ENCODE measurements at regions not wholly inside any gene's neighbourhood (a gene's known extent, or its start where the extent isn't known, plus 50 kb on each side); places are given as distances from the start of the nearest gene placed in this dataset.

DNA sequence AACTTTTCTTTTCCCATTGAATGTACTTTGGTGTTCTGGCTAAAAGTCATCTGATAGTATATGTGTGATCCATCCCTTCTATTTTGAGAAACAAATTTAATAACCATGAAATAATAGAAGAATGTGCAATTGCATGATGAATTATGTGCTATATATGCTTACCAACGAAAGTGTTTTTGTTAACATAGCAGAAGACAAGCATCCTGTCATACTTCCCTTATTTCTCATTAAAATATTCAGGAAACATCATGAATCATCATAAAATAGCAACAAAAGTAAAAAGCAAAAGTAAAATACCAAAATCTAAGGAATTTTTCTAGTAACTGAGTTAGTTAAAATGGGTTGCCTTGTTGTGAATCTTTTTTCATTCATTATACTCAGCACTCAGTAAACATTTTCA lies 409.0 kb upstream of the PDE3A start (continued):
- TF ChIP-seq, protein P1, sequence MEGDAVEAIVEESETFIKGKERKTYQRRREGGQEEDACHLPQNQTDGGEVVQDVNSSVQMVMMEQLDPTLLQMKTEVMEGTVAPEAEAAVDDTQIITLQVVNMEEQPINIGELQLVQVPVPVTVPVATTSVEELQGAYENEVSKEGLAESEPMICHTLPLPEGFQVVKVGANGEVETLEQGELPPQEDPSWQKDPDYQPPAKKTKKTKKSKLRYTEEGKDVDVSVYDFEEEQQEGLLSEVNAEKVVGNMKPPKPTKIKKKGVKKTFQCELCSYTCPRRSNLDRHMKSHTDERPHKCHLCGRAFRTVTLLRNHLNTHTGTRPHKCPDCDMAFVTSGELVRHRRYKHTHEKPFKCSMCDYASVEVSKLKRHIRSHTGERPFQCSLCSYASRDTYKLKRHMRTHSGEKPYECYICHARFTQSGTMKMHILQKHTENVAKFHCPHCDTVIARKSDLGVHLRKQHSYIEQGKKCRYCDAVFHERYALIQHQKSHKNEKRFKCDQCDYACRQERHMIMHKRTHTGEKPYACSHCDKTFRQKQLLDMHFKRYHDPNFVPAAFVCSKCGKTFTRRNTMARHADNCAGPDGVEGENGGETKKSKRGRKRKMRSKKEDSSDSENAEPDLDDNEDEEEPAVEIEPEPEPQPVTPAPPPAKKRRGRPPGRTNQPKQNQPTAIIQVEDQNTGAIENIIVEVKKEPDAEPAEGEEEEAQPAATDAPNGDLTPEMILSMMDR (IDR thresholded peaks at IDR 0.05 in 2 of 3, conservative IDR thresholded peaks at IDR 0.05 in 1 of 3; ENCODE audit: borderline replicate concordance in 1 of 3, insufficient read depth in 1 of 3, low read depth in 2 of 3, low read length in 2 of 3): no peak

DNA sequence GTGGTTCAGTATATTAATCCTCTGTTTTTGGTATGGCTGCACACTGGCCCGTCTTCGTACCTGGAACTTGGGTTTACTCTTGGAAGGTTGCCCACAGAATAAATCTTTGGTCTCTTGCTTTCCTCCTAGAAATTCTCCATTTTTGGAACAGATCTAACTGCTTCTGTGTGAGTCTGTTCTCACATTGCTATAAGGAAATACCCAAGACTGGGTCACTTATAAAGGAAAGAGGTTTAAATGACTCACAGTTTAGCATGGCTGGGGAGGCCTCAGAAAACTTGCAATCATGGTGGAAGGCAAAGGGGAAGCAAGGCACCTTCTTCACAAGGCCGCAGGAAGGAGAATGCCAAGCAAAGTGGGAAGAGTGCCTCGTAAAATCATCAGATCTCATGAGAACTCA lies 407.8 kb upstream of the PDE3A start:
- Histone ChIP-seq H4K20me1 (ENCODE audit: insufficient read depth) (no peaks in the 10 kb centered on the region), H3K27me3 (ENCODE audit: insufficient read depth, low read length) (no peaks in the 10 kb centered on the region), H3K36me3 (ENCODE audit: control insufficient read depth in 1 of 2, insufficient read depth in 2 of 2, low read length in 2 of 2) (no peaks in the 10 kb centered on the region), H3K9me2 (ENCODE audit: insufficient read depth) (no peaks in the 10 kb centered on the region), H3K4me3 (replicated peaks in 1 of 2; ENCODE audit: low read depth in 1 of 2, low read length in 2 of 2) (no peak overlapping the region), H3K9ac (ENCODE audit: low read length) (no peak overlapping the region), H2AFZ (ENCODE audit: low read depth, low read length, poor library complexity, severe bottlenecking) (no peak overlapping the region), H3K9me3 (ENCODE audit: control insufficient read depth in 1 of 2, insufficient read depth in 1 of 2, low read depth in 1 of 2, low read length in 2 of 2) (no peaks in the 10 kb centered on the region), H3K27ac (ENCODE audit: low read depth, low read length) (no peak overlapping the region), H3K79me2 (ENCODE audit: insufficient read depth, low read length) (no peaks in the 10 kb centered on the region), H3K4me2 (ENCODE audit: low read length) (no peak overlapping the region), H3K4me1 (ENCODE audit: control insufficient read depth in 1 of 2, insufficient read depth in 2 of 2, low read length in 2 of 2) (no peaks in the 10 kb centered on the region)
- ChIA-PET RAD21 (ENCODE audit: low non-redundant PET in 1 of 2, low total read pairs in 2 of 2, uncharacterized antibody in 2 of 2, unreplicated experiment in 2 of 2) (no interaction called here), POLR2A (no interaction called here), CTCF (no interaction called here)
- intact Hi-C loops (cut with micrococcal nuclease): no loop called here
- DNase-seq (ENCODE audit: low read depth, low spot score) (no peak), ATAC-seq (no peak)
- BruUV-seq (replicated peaks): no TSS peak
- TF ChIP-seq FOSL1 (IDR thresholded peaks at IDR 0.05; ENCODE audit: low read depth) (no peak), SIN3A (IDR thresholded peaks at IDR 0.05; ENCODE audit: low read depth) (no peak), SRF (IDR thresholded peaks at IDR 0.05; ENCODE audit: low read depth) (no peak), ZFX (IDR thresholded peaks at IDR 0.05) (no peak), ELF1 (IDR thresholded peaks at IDR 0.05; ENCODE audit: borderline replicate concordance, low read depth) (no peak), ZNF274 (IDR thresholded peaks at IDR 0.05; ENCODE audit: low read depth, low read length) (no peak), JUND (IDR thresholded peaks at IDR 0.05) (no peak), POLR2A (IDR thresholded peaks at IDR 0.05; ENCODE audit: borderline replicate concordance, extremely low read depth, insufficient read depth, insufficient read length) (no peak), EZH2phosphoT487 (IDR thresholded peaks at IDR 0.05; ENCODE audit: borderline replicate concordance) (no peak), EGR1 (IDR thresholded peaks at IDR 0.05; ENCODE audit: low read depth) (no peak)
